ENCODE measurements at regions not wholly inside any gene's neighbourhood (a gene's known extent, or its start where the extent isn't known, plus 50 kb on each side); places are given as distances from the start of the nearest gene placed in this dataset.

DNA sequence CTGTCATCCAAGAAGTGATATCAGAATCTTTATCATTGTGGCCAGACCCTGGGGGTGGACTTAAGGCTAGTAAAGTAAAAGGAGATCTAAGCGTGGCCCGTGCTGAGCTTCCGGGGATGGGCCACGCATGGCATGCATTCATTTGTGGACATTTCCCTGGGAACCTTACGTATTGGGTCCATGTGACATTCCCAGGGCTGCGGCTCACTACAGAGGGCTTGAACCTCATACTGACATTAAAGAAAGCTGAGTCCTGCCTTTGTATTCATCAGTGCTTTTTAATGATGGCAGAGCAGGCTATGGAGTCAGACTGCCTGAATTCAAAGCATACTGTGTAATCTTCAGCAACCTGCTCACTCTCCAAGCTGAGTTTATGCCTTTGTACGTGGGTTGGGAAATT, 152.2 kb upstream of the AFDN start:
- H3K27me3 ChIP-seq (replicated peaks; ENCODE audit: control insufficient read depth, insufficient read depth, low read length, poor library complexity, severe bottlenecking): peaks cover 10% of the 10 kb centered on the region
- no peak for DNase-seq
- no peak overlapping the region for H3K4me3 ChIP-seq (ENCODE audit: insufficient read depth, low read depth, low read length, poor library complexity, severe bottlenecking)
- no peaks in the 10 kb centered on the region for H3K36me3 ChIP-seq (ENCODE audit: control insufficient read depth, insufficient read depth, low read length)
- no peaks in the 10 kb centered on the region for H3K4me1 ChIP-seq (ENCODE audit: control insufficient read depth, insufficient read depth, low read length, poor library complexity, severe bottlenecking)
- H3K9me3 ChIP-seq (ENCODE audit: control insufficient read depth, low read length): no peaks in the 10 kb centered on the region
- H3K27ac ChIP-seq (ENCODE audit: insufficient read depth, low read length, poor library complexity, severe bottlenecking): no peak overlapping the region

GRCh38 chr6:167676000-167676665, 150.6 kb upstream of the AFDN start:
- Histone ChIP-seq H3K27ac (ENCODE audit: insufficient read depth, low read length, poor library complexity, severe bottlenecking) (no peak overlapping the region), H3K36me3 (ENCODE audit: control insufficient read depth, insufficient read depth, low read length) (no peaks in the 10 kb centered on the region), H3K9me3 (ENCODE audit: control insufficient read depth, low read length) (no peaks in the 10 kb centered on the region), H3K27me3 (replicated peaks; ENCODE audit: control insufficient read depth, insufficient read depth, low read length, poor library complexity, severe bottlenecking) (peaks cover 11% of the 10 kb centered on the region), H3K4me3 (ENCODE audit: insufficient read depth, low read depth, low read length, poor library complexity, severe bottlenecking) (no peak overlapping the region), H3K4me1 (ENCODE audit: control insufficient read depth, insufficient read depth, low read length, poor library complexity, severe bottlenecking) (no peaks in the 10 kb centered on the region)
- DNase-seq: no peak

- no peak for DNase-seq
- no peaks in the 10 kb centered on the region for H3K36me3 ChIP-seq (ENCODE audit: control insufficient read depth, insufficient read depth, low read length)
- H3K27me3 ChIP-seq (replicated peaks; ENCODE audit: control insufficient read depth, insufficient read depth, low read length, poor library complexity, severe bottlenecking): peaks cover 13% of the 10 kb centered on the region
Measured at GRCh38 chr6:167676666-167677421, 149.9 kb upstream of the AFDN start.

GRCh38 chr6:167677422-167677789, 149.3 kb upstream of the AFDN start:
- H3K4me1 ChIP-seq (ENCODE audit: control insufficient read depth, insufficient read depth, low read length, poor library complexity, severe bottlenecking): no peaks in the 10 kb centered on the region
- H3K36me3 ChIP-seq (ENCODE audit: control insufficient read depth, insufficient read depth, low read length): no peaks in the 10 kb centered on the region
- H3K27me3 ChIP-seq (replicated peaks; ENCODE audit: control insufficient read depth, insufficient read depth, low read length, poor library complexity, severe bottlenecking): peaks cover 13% of the 10 kb centered on the region
- no peak overlapping the region for H3K4me3 ChIP-seq (ENCODE audit: insufficient read depth, low read depth, low read length, poor library complexity, severe bottlenecking)
- no peak overlapping the region for H3K27ac ChIP-seq (ENCODE audit: insufficient read depth, low read length, poor library complexity, severe bottlenecking)
- no peaks in the 10 kb centered on the region for H3K9me3 ChIP-seq (ENCODE audit: control insufficient read depth, low read length)
- no peak for DNase-seq

More at GRCh38 chr6:167676666-167677421, 149.9 kb upstream of the AFDN start:
- Histone ChIP-seq H3K4me3 (ENCODE audit: insufficient read depth, low read depth, low read length, poor library complexity, severe bottlenecking) (no peak overlapping the region), H3K4me1 (ENCODE audit: control insufficient read depth, insufficient read depth, low read length, poor library complexity, severe bottlenecking) (no peaks in the 10 kb centered on the region), H3K9me3 (ENCODE audit: control insufficient read depth, low read length) (no peaks in the 10 kb centered on the region), H3K27ac (ENCODE audit: insufficient read depth, low read length, poor library complexity, severe bottlenecking) (no peak overlapping the region)

GRCh38 chr6:167678102-167679101, 148.3 kb upstream of the AFDN start:
- DNase-seq: no peak
- Histone ChIP-seq H3K4me1 (ENCODE audit: control insufficient read depth, insufficient read depth, low read length, poor library complexity, severe bottlenecking) (no peaks in the 10 kb centered on the region), H3K27me3 (replicated peaks; ENCODE audit: control insufficient read depth, insufficient read depth, low read length, poor library complexity, severe bottlenecking) (peaks cover 13% of the 10 kb centered on the region), H3K4me3 (ENCODE audit: insufficient read depth, low read depth, low read length, poor library complexity, severe bottlenecking) (no peak overlapping the region), H3K36me3 (ENCODE audit: control insufficient read depth, insufficient read depth, low read length) (no peaks in the 10 kb centered on the region), H3K27ac (ENCODE audit: insufficient read depth, low read length, poor library complexity, severe bottlenecking) (no peak overlapping the region), H3K9me3 (ENCODE audit: control insufficient read depth, low read length) (no peaks in the 10 kb centered on the region)

DNA sequence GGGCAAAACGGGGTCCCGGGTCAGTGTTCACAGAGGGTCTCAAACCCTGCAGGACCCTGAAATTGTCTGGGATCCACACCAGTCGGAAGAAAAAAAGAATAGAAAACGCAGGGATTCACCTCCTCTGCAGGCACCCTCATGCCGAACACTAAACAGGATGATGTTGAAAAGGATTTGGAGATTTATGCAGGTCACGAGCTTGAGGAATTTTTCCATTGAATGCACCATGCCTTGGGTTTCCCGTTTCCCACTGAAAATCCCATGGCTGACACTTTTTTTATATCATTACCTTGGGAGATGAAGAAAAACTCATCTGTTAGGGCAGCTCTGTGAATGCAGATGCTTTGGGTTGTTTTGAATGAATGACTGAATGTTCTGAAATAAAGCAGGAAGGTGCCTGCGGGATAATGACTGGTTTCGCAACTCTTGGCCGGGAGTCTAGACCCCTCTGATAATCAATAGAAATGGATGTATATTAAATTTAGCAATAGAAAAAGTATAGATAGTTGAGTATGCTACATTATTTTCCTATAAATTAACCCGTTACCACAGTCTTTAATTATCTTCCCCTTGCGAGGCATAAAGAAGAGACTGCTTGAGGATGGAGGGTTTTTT, 147.5 kb upstream of the AFDN start:
- Histone ChIP-seq H3K36me3 (ENCODE audit: control insufficient read depth, insufficient read depth, low read length) (no peaks in the 10 kb centered on the region), H3K4me3 (ENCODE audit: insufficient read depth, low read depth, low read length, poor library complexity, severe bottlenecking) (no peak overlapping the region), H3K27ac (ENCODE audit: insufficient read depth, low read length, poor library complexity, severe bottlenecking) (no peak overlapping the region), H3K4me1 (ENCODE audit: control insufficient read depth, insufficient read depth, low read length, poor library complexity, severe bottlenecking) (no peaks in the 10 kb centered on the region), H3K9me3 (ENCODE audit: control insufficient read depth, low read length) (no peaks in the 10 kb centered on the region), H3K27me3 (replicated peaks; ENCODE audit: control insufficient read depth, insufficient read depth, low read length, poor library complexity, severe bottlenecking) (peaks cover 18% of the 10 kb centered on the region)
- DNase-seq: no peak

DNA sequence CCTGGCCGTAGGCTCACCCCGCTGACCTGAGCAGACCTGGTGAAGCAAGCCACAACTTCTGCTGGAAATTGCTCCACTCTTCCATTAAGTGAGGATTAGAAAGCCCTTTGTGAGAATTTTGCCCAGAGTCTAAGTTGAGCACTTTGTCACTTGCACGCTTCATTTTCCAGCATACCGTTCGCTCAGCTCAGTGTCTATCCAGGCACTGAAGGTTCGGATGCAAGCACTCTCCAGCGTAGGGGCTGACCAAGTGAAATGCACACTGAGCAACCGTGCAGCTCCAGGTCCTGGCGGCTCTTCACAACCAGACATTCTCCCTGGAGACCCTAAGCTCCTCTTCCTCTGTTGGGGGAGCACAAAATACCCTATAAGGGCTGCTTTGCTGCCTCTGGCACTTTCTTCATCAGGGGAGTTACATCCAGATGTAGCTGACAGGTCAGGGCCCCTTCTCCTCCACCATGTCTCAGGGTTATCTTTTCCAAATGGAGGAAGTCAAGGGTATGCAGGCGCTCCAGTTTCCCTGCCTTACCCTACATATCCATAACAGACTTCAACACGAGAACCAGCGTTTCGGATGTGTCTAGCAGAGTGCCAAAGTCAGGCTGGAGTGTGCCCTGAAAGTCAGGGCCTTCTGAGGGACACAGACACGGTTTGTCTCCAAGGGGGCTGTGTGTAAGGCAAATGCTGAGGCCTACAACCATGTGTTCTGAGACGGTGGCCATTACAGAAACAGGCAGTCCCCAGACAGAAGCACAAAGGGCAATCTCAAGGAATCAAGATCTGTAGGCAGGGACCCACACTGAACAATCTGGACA, 146.7 kb upstream of the AFDN start:
- H3K4me3 ChIP-seq (ENCODE audit: insufficient read depth, low read depth, low read length, poor library complexity, severe bottlenecking): no peak overlapping the region
- no peaks in the 10 kb centered on the region for H3K4me1 ChIP-seq (ENCODE audit: control insufficient read depth, insufficient read depth, low read length, poor library complexity, severe bottlenecking)
- H3K27me3 ChIP-seq (replicated peaks; ENCODE audit: control insufficient read depth, insufficient read depth, low read length, poor library complexity, severe bottlenecking): peaks cover 18% of the 10 kb centered on the region
- no peaks in the 10 kb centered on the region for H3K9me3 ChIP-seq (ENCODE audit: control insufficient read depth, low read length)
- no peak overlapping the region for H3K27ac ChIP-seq (ENCODE audit: insufficient read depth, low read length, poor library complexity, severe bottlenecking)
- no peak for DNase-seq
- no peaks in the 10 kb centered on the region for H3K36me3 ChIP-seq (ENCODE audit: control insufficient read depth, insufficient read depth, low read length)

- H3K27me3 ChIP-seq (replicated peaks; ENCODE audit: control insufficient read depth, insufficient read depth, low read length, poor library complexity, severe bottlenecking): peaks cover 18% of the 10 kb centered on the region
- H3K4me3 ChIP-seq (ENCODE audit: insufficient read depth, low read depth, low read length, poor library complexity, severe bottlenecking): no peak overlapping the region
- no peaks in the 10 kb centered on the region for H3K36me3 ChIP-seq (ENCODE audit: control insufficient read depth, insufficient read depth, low read length)
- no peak overlapping the region for H3K27ac ChIP-seq (ENCODE audit: insufficient read depth, low read length, poor library complexity, severe bottlenecking)
- no peaks in the 10 kb centered on the region for H3K9me3 ChIP-seq (ENCODE audit: control insufficient read depth, low read length)
- H3K4me1 ChIP-seq (ENCODE audit: control insufficient read depth, insufficient read depth, low read length, poor library complexity, severe bottlenecking): no peaks in the 10 kb centered on the region
- no peak for DNase-seq
Measured at GRCh38 chr6:167680605-167681149, 146.0 kb upstream of the AFDN start.

DNA sequence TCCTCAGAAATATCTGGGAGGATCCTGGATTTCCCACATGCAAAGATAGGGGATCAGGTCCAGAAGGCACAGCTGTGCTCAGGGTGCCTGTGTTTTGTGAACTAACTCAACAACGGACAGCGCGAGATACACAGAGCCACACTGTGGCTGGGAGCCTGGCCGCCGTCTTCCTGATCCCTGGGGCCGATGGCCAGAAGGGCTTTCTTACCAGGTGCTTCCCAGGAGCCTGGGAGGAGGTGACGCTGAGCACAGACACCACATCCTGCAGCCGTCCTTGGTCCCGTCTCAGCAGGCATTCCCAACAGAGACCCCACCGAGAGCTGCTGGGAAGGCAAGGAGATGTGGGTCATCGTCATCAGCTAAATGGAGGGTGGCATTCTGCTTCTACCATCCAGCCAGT, 144.6 kb upstream of the AFDN start:
- H3K4me1 ChIP-seq (ENCODE audit: control insufficient read depth, insufficient read depth, low read length, poor library complexity, severe bottlenecking): no peaks in the 10 kb centered on the region
- H3K27me3 ChIP-seq (replicated peaks; ENCODE audit: control insufficient read depth, insufficient read depth, low read length, poor library complexity, severe bottlenecking): peaks cover 18% of the 10 kb centered on the region
- H3K9me3 ChIP-seq (ENCODE audit: control insufficient read depth, low read length): no peaks in the 10 kb centered on the region
- no peak for DNase-seq
- H3K36me3 ChIP-seq (ENCODE audit: control insufficient read depth, insufficient read depth, low read length): no peaks in the 10 kb centered on the region
- H3K27ac ChIP-seq (ENCODE audit: insufficient read depth, low read length, poor library complexity, severe bottlenecking): no peak overlapping the region
- no peak overlapping the region for H3K4me3 ChIP-seq (ENCODE audit: insufficient read depth, low read depth, low read length, poor library complexity, severe bottlenecking)

Measured in effector memory CD4-positive, alpha-beta T cell (primary cell).